Hippocampal formation (tissue), 2 donors: ENCODE measurements at regions not wholly inside any gene's neighbourhood (a gene's known extent, or its start where the extent isn't known, plus 50 kb on each side); places are given as distances from the start of the nearest gene placed in this dataset.
"Not testable (repeated sequence)": the region's sequence is repeated elsewhere in the genome, so short reads cannot be mapped to it uniquely, and the experiment has no call there.

Experiments used
- DNase-seq, 2 donors: peaks; one replicate each; lab custom pipeline; 2025; lab: John Stamatoyannopoulos, UW

- DNase-seq: no peak
These were observed 348.9 kb upstream of the C16orf82 start for GRCh38 chr16:26717826-26718225.

DNA sequence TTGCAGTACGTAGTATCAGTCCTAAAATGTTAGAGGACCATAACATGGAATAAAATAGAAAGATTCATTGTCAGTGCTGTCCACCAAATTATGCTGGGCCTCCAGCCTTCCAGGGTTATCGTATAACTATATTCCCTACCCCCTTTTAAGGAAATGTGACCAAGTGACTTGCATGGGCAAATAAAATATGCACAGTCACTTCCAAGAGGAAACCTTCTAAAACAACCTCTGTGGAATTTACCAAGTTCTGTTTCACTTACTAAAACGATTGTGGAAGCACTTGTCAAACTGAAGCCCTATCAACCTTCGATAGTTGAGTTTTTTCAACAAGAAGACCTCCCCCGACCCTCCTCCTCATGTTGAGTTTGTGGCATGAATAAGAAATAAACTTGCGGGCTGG is 345.4 kb upstream of the C16orf82 start:
- no peak for DNase-seq

GRCh38 chr16:26721957-26722356 is 344.8 kb upstream of the C16orf82 start:
- not testable (repeated sequence) for DNase-seq

DNA sequence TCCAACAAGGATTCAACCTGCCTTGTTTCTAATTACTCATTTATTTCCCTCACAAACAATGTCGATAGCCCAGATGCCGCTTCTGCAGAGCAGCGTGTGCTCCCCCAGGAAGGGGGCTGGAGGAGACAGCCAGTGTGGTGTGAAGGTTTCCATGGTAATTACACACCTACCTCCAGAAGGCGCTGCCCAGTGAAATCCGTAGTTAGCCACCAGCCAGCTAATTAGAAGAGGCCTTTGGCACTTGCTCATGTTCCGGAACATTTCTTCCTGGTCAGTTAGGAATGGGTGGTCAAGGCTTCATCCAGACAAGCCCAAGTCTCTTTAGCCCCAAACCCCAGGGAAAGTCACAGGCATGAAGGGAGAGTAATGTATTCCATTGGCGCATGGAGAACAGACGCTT is 342.5 kb upstream of the C16orf82 start:
- no peak for DNase-seq

- DNase-seq: no peak
These were observed 338.9 kb upstream of the C16orf82 start for GRCh38 chr16:26727848-26728247.

GRCh38 chr16:26729951-26730541 is 336.7 kb upstream of the C16orf82 start:
- DNase-seq: no peak

GRCh38 chr16:26731729-26732128 is 335.0 kb upstream of the C16orf82 start:
- no peak for DNase-seq

DNA sequence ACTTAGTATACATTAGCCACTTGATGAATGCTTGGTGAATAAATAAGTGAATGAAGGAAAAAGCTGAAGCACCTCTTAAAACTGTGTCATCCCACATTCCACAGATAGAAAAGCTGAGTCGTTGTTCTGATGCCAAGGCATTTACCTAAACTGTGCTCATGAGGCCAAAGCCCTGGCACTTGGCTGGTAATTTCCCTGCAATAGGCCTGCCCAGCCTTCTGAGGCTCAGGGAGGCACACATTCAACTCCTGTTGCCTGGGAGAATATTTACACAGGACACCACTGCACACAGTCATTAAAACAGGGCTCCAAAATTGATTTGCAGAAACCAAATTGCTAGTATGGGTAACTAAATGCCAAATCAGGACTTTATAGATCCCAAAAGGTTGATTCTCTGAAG is 333.0 kb upstream of the C16orf82 start:
- DNase-seq: no peak

DNA sequence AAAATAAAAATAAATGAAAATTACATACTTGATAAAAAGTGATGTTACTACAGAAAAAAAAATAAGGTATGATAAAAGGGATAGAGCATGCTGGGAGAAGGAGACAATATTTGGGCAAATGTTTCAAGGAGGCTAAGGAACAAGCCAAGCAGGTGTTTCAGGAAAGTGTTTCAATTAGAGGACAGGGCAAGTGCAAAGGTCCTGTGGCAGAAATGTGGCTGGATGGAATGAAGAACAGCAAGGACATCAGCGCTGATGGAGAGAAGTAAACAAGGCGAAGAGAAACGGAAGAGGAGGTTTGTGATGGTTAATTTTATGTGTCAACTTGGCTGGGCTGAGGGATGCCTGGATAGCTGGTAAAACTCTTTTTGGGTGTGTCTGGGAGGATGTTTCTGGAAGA is 331.2 kb upstream of the C16orf82 start:
- DNase-seq: no peak

DNA sequence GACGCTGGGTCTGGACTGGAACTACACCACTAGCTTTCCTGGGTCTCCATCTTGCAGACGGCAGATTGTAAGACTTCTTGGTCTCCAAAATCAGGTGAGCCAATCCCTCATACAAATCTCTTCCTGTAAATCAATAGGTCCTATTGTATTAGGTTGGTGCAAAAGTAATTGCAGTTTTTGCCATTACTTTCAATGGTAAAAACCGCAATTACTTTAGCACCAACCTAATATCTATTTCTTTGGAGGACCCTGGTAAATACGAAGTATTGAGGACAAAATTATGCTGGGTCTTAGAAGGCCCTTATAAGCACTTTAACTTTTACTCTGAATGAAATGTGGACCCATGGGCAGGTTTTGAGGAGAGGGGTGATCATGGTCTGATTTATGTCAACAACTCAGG is 330.6 kb upstream of the C16orf82 start:
- DNase-seq: no peak

DNA sequence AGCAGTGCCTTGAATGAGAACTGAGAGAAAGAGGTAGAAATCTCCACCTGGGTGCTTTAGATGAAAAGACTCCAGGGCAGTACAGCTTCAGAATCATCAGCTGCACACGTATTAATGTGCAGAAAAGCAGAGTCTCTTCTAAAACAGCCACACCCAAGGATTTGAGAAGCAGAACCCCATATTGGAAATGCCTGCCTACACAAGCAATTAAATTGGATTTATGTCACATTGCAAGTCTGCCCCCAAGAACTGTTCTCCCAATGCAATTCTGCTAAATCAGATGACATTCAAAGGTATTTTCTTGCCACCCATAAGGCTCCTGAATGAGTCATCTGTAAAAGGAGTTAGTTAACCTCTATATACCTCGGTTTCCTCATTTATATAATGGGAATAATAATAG is 326.0 kb upstream of the C16orf82 start:
- no peak for DNase-seq

DNA sequence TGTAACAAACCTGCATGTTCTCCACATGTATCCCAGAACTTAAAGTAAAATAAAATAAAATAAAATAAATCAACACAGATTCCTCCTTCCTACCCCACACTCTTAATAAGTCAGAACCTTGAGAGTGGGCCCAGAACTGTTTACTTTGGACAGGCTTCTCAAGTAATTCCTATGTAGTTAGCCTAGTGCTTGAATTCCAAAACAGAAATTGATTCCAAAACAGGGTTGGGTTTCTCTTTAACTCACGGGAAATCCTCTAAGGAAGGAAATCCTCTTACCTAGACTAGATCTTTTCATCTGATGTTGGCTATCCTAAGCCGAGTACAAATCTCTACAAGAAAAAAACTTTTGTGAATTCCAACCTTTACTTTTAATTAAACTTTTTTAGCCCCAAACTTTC is 324.7 kb upstream of the C16orf82 start:
- no peak for DNase-seq

GRCh38 chr16:26744430-26744829 is 322.3 kb upstream of the C16orf82 start:
- DNase-seq: no peak

GRCh38 chr16:26747760-26748159 is 319.0 kb upstream of the C16orf82 start:
- DNase-seq: no peak

GRCh38 chr16:26749072-26749471 is 317.7 kb upstream of the C16orf82 start:
- no peak for DNase-seq

DNA sequence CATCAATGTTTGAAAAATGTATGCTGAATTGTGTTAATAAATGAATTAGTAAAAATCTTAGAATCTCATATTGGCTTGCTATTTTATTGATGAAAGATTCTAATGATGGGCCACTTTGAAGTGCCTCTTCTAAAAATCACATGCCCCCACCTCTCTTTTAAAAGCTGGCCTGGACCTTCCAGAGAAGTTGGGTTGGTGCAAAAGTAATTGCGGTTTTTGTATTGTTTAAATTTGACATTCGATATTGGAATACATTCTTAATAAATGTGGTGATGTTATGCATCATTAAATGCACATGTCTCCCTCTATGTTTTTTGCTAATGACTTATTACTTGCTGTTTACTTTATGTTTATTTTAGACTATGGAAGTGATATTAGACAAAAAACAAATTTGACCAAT is 314.6 kb upstream of the C16orf82 start:
- no peak for DNase-seq

DNA sequence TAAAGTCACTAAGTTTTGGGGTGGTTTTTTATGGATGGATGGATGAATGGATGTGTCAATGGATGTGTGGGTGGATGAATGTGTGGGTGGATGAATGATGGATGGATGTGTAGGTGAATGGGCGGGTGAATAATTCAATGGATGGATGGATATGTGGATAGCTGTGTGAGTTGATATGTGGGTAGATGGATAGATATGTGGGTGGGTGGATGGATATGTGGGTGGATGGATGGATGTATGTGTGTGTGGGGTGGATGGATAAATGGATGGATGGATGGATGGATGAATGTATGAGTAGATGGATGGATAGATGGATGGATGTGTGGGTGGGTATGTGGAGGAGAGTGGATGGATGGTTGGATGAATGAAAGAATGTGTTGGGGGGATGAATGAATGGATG is 310.1 kb upstream of the C16orf82 start:
- DNase-seq: no peak

DNA sequence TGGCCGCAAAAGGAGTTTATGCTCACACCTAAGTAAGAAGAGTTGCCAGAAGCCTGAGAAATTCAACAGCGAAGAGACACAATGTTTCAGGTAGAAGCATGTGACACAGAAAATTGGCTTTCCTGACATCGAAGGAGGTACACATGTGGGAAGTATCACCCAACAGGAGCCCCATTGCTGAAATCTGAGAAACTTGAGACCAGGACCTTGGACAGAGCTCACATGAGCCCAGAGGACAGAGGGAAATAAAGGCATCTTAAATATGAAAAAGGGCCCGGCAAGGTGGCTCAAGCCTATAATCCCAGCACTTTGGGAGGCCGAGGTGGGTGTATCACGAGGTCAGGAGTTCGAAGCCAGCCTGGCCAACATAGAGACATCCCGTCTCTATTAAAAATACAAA is 304.1 kb upstream of the C16orf82 start:
- DNase-seq: no peak

DNA sequence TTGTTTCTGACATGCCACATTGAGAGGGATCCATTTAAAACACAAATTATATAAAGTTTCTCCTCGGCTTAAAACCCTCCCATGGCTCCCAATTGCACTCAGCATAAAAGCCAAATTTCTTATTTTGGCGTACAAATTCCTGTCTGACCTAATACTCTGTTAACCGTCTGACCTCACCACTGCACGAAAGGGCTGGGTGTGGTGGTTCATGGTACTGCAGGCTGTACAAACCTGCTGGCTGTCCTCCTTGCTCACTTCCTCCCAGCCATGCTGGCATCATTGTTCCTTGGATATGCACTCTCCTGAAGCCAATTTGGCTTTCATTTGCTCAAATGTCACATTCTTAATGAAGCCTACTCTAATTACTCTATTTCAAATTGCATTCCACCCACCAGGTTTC is 301.6 kb upstream of the C16orf82 start:
- no peak for DNase-seq

DNA sequence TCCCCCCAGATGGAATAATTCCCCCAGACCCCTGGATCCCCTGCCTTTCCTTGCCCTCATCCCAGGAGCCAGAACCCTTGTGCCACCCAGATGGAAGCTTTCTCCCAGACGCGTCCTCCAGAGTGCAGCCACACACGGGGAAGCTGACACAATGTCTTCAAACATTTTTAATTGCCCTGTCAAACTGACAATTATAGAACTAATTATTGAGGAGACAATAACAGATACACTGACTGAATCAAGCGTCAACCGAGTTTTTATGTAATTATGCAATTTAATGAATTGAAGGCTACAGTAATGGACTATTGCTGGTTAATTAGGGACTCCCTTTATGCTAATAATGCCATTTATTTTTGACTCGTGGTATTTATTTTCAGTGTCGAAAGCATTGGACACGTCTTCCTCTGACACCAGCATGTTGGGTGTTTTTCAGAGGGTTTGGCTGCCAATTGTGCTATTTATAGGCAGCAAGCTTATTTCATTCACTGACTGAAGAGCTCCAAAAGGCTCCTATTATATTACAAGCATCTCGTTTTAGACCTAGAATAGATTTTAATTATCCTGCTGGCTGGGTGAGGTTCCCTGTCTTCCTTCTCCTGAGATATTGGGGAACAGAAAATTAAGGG is 298.2 kb upstream of the C16orf82 start:
- DNase-seq: peak in 1 of 2 donors; percentile 4

DNA sequence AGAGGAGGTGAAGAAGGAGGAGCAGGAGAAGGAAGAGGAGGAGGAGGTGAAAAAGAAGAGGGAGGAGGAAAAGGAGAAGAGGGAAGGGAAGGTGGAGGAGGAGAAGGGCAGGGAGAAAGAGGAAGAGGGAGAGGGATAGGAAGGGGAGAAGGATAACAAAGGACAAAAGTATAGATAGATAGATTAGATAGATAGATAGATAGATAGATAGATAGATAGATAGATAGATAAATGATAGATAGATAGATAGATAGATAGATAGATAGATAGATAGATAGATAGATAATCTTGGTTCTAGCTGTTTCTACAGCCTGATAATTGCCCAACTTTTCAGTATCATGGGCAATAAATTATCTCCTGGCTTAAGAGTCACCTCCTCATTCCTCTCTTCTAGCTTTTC is 296.2 kb upstream of the C16orf82 start:
- no peak for DNase-seq

- no peak for DNase-seq
These were observed 294.2 kb upstream of the C16orf82 start for GRCh38 chr16:26772503-26772902.

DNA sequence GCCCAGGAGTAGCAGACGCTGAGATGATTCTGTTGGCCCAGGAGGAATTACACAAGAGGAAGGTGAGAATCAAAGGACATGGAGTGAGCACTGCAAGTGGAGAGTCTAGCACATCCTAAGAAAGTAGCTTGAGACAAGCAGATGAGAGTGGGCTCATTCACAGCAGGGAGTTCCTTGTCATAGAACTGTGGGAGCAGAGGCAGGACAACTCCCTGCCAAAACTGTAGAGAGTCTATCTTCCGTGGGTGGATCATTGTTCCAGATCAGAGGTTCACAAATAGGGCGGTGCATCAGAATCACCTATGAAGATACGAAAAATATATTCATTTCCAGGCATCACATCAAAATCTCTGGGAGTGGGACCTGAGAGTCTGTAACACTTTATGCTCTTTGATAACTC is 288.9 kb upstream of the C16orf82 start:
- DNase-seq: no peak

- no peak for DNase-seq
These were observed 278.8 kb upstream of the C16orf82 start for GRCh38 chr16:26787924-26788323.
